Kidney (tissue), 13 donors: ENCODE measurements at regions not wholly inside any gene's neighbourhood (a gene's known extent, or its start where the extent isn't known, plus 50 kb on each side); places are given as distances from the start of the nearest gene placed in this dataset.
A peak's percentile ranks its signal among the peaks of the same experiment; 100 is the strongest.

Source experiments
- DNase-seq, 5 donors: peaks; one replicate each; pipeline ENCODE4 v3.0.0-alpha.2; 2013 to 2020
- FAIRE-seq: peaks from 2 replicates; lab custom pipeline; 2012; peaks lifted over from hg19 to GRCh38; lab: Jason Lieb, UNC
- H3K27ac ChIP-seq, 2 donors: one replicate each; pipeline ENCODE4 v1.7.0; 2013; ENCODE audit warnings: low read depth in 2 of 2, low read length in 2 of 2, inconsistent platforms in 1 of 2
- H3K27me3 ChIP-seq: one replicate; pipeline ENCODE4 v1.7.1; 2013; ENCODE audit warnings: low read length, inconsistent platforms; ENCODE audit not compliant: control insufficient read depth, insufficient read depth
- H3K36me3 ChIP-seq, 3 donors: one replicate each; pipeline versions ENCODE4 v1.7.0 to v1.7.1; 2013; ENCODE audit warnings: low read length in 3 of 3, control low read depth in 1 of 3, inconsistent platforms in 1 of 3; ENCODE audit not compliant: insufficient read depth in 3 of 3, control insufficient read depth in 2 of 3
- H3K4me1 ChIP-seq, 3 donors: one replicate each; pipeline versions ENCODE4 v1.7.0 to v1.7.1; 2013; ENCODE audit warnings: low read length in 3 of 3, inconsistent platforms in 1 of 3, low read depth in 1 of 3; ENCODE audit not compliant: control insufficient read depth in 2 of 3, insufficient read depth in 2 of 3
- H3K4me3 ChIP-seq, 3 donors: one replicate each; pipeline versions ENCODE4 v1.7.0 to v1.8.1; 2013; ENCODE audit warnings: low read length in 3 of 3, control low read depth in 1 of 3, inconsistent platforms in 1 of 3
- H3K9ac ChIP-seq, 3 donors: one replicate each; pipeline versions ENCODE4 v1.7.0 to v1.7.1; 2013; ENCODE audit warnings: low read length in 3 of 3, control low read depth in 1 of 3, inconsistent platforms in 1 of 3
- H3K9me3 ChIP-seq, 3 donors: one replicate each; pipeline versions ENCODE4 v1.7.0 to v1.7.1; 2013; ENCODE audit warnings: low read length in 3 of 3, control low read depth in 1 of 3, inconsistent platforms in 1 of 3; ENCODE audit not compliant: control insufficient read depth in 2 of 3, insufficient read depth in 1 of 3
- intact Hi-C: fragments of 100-400 bp; cut with DNase I; formaldehyde crosslinking; loops from one replicate; pipeline ENCODE4 v1.11.1; 2022
- TF ChIP-seq, protein P1 (sequence below): IDR thresholded peaks from 3 replicates; pipeline ENCODE4 v1.5.1; 2012; ENCODE audit warnings: mild to moderate bottlenecking, moderate library complexity, borderline replicate concordance; ENCODE audit not compliant: insufficient read depth; ENCODE audit errors: extremely low read depth
- donor health status: control.
- donor health status: control.
- donor health status: control.
- donor health status: control.
- donor health status: control.
- donor health status: DM: yes; HTN: yes; CAD: no.
- donor health status: Normal renal cell carcinoma (clear cell type).

DNA sequence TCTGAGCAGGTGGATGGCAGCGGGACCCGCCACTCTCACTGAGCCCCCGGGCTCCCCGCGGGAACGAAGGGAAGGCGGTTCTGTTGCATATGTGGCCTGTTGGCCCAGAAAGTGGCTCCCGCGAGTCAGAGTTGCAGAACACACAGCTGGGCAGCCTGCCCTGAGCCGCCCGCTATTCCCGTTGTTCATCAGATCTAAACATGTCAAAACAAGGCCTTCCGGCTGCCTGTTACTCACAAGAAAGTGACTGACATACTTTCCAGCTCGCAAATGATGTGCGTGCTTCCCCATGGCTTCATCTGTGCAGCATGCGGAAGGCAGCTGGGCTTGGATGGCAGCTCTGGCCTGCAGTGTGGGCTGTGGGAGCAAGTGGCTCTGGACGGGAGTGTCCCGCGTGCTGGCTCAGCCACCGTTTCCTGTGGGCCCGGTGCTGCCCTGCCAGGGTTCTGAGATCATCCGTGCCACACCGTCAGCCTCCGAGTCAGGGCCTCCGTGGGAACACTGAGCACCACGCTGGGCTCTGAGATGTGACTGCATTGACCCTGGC lies 227.3 kb downstream of the ERMARD start:
- intact Hi-C loops, result no loop called here
- TF ChIP-seq, protein P1, sequence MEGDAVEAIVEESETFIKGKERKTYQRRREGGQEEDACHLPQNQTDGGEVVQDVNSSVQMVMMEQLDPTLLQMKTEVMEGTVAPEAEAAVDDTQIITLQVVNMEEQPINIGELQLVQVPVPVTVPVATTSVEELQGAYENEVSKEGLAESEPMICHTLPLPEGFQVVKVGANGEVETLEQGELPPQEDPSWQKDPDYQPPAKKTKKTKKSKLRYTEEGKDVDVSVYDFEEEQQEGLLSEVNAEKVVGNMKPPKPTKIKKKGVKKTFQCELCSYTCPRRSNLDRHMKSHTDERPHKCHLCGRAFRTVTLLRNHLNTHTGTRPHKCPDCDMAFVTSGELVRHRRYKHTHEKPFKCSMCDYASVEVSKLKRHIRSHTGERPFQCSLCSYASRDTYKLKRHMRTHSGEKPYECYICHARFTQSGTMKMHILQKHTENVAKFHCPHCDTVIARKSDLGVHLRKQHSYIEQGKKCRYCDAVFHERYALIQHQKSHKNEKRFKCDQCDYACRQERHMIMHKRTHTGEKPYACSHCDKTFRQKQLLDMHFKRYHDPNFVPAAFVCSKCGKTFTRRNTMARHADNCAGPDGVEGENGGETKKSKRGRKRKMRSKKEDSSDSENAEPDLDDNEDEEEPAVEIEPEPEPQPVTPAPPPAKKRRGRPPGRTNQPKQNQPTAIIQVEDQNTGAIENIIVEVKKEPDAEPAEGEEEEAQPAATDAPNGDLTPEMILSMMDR, result no peak
- no peaks in the 10 kb centered on the region for H3K27me3 ChIP-seq
- no peak overlapping the region for H3K27ac ChIP-seq
- H3K4me3 ChIP-seq, result no peak overlapping the region
- DNase-seq (peak in 2 of 5 donors; percentile 25 to 35), FAIRE-seq (no peak)
- H3K9me3 ChIP-seq, result no peaks in the 10 kb centered on the region
- no peak overlapping the region for H3K9ac ChIP-seq
- no peaks in the 10 kb centered on the region for H3K36me3 ChIP-seq
- H3K4me1 ChIP-seq, result no peaks in the 10 kb centered on the region

DNA sequence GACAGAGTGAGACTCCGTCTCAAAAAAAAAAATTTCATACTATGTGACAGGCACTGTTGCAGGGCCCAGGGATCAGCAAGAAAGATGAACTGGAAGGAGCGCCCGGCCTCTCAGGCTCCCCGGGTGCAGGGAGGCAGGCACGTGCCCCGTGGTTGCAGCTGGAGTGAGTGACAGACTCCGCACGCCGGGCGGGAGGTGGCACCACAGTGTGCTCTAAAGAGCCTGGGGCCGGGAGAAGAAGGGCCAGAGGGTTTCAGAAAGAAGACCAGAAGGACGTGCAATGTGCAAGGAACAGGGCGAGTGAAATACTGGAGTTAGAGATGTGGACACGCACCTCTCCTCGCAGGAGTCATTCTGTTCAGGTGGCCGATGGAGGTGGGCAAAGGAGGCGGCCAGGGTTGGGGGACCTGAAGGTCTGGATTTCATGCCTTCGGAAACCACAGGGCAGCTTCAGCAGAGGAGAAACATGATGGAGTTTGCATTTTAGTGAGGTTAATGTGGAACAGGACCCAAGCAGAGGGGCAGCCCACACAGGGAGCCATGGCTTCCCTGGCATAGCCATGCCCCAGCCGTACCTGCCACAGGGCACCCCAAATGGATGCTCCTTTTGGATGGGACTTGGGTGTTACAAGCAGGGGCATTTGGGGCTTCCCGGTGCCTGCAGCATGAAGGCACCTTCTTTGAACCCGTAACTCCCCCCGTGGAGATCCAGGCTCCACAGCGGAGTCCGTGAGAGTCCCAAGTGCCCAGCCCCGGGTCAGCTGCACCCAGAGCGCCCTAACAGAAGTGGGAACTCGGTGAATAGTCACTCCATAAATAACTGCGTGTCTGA lies 226.2 kb downstream of the ERMARD start:
- TF ChIP-seq, protein P1, result no peak
- FAIRE-seq (no peak), DNase-seq (peak in 2 of 5 donors; percentile 24 to 50)
- intact Hi-C loops, result no loop called here
- no peaks in the 10 kb centered on the region for H3K4me1 ChIP-seq
- no peaks in the 10 kb centered on the region for H3K36me3 ChIP-seq
- no peaks in the 10 kb centered on the region for H3K9me3 ChIP-seq
- no peaks in the 10 kb centered on the region for H3K27me3 ChIP-seq
- H3K27ac ChIP-seq, result no peak overlapping the region
- H3K9ac ChIP-seq, result no peak overlapping the region
- H3K4me3 ChIP-seq, result no peak overlapping the region

DNA sequence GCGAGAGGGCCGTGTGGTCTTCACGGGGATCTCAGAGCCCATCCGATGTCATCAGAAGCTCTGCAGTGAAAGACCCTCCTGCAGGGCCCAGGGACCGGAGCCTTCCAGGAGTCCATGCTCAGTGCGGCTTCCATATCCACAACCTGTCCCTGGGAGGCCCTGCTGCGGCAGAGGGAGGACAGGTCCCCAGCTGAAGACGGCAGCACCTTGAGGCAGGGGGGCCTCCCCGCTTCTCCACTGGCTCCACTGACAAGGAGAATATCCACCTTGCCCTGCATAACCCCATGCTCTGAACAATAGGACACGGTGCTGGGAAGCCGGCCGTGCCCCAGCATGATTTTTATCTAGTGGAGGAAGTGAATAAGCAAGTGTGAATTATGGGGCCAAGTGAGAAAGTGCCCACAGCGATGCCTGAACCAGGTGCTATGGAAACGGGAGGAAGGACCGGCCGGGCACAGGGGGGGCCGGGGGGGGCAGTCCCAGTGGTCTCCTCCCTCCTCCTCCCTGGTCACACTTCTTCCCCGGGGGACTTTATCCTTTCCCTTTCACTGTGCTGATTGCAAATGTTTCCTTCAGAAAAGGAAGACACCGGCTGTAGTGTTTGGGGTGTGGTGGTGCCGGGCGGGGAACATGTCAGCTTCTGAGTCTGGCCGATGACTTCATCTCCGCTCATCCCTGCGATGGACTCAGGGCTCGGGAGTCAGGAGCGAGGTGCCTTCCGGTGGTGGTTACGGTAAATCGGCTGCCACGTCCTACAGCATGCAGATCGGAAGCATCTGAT lies 225.1 kb downstream of the ERMARD start:
- peak in 3 of 5 donors; percentile 28 to 57 (median 40) for DNase-seq
- intact Hi-C loops, result no loop called here
- Histone ChIP-seq H3K9me3 (no peaks in the 10 kb centered on the region), H3K27me3 (no peaks in the 10 kb centered on the region), H3K4me3 (no peak overlapping the region), H3K4me1 (no peaks in the 10 kb centered on the region), H3K9ac (no peak overlapping the region), H3K36me3 (no peaks in the 10 kb centered on the region), H3K27ac (no peak overlapping the region)
- no peak for FAIRE-seq
- TF ChIP-seq, protein P1, result no peak
